ENCODE measurements at regions not wholly inside any gene's neighbourhood (a gene's known extent, or its start where the extent isn't known, plus 50 kb on each side); places are given as distances from the start of the nearest gene placed in this dataset.

GRCh38 chr2:12045864-12046291, 299.4 kb downstream of the LPIN1 start:
- TF ChIP-seq CTCF (IDR thresholded peaks at IDR 0.05): no peak
- no peak for TF ChIP-seq POLR2AphosphoS5 (IDR thresholded peaks at IDR 0.05)
